KOPT-K1 (cell line): ENCODE measurements at regions not wholly inside any gene's neighbourhood (a gene's known extent, or its start where the extent isn't known, plus 50 kb on each side); places are given as distances from the start of the nearest gene placed in this dataset.
A peak's percentile ranks its signal among the peaks of the same experiment; 100 is the strongest.

Experiments used
- H3K27ac ChIP-seq: fragments of 200-600 bp; sonication (generic); 2 replicates; pipeline ENCODE4 v1.5.1; 2016; ENCODE audit warnings: antibody characterized with exemption, mild to moderate bottlenecking, low read depth, low read length; ENCODE audit not compliant: poor library complexity, severe bottlenecking
- H3K36me3 ChIP-seq: fragments of 200-600 bp; sonication (generic); 2 replicates; pipeline ENCODE4 v1.5.1; 2017; ENCODE audit warnings: antibody characterized with exemption, mild to moderate bottlenecking, low read length, moderate library complexity; ENCODE audit not compliant: insufficient read depth
- H3K9me3 ChIP-seq: fragments of 200-600 bp; sonication (generic); 2 replicates; pipeline ENCODE4 v1.5.1; 2017; ENCODE audit warnings: antibody characterized with exemption, low read length, mild to moderate bottlenecking; ENCODE audit not compliant: insufficient read depth, poor library complexity, severe bottlenecking

DNA sequence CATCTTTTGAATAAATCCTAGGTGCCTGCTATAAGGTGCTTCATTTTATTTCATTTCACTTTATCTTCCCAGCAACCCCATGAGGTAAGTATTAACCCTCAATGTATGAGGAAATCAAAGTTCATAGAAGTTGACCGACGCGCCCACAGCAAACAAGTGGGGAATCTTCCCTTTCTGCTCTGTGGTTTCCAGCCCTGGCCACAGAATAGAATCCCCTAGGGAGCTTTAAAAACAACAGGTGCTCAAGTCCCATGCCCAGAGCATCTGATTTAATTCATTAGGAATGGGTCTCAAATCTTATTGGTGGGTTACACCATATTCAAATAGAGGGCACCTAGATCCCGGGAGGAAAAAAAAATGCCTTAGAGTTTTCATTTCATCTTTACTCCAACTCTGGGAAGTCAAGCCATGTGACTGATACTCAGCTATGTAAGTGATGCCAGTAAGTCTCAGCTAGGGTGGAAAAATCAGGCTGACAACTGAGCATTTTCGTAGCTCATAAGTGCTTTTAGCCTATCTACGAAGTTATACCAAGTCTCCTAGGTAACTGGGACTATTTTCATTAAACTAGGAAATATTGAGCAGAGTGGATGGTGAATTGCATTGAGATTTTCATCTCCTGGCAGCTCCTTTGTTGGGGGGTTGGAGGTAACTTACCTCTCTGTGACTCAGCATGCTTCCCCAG, 353.4 kb upstream of the SLC30A5 start:
- no peaks in the 10 kb centered on the region for H3K36me3 ChIP-seq
- no peaks in the 10 kb centered on the region for H3K9me3 ChIP-seq
- no peak overlapping the region for H3K27ac ChIP-seq

DNA sequence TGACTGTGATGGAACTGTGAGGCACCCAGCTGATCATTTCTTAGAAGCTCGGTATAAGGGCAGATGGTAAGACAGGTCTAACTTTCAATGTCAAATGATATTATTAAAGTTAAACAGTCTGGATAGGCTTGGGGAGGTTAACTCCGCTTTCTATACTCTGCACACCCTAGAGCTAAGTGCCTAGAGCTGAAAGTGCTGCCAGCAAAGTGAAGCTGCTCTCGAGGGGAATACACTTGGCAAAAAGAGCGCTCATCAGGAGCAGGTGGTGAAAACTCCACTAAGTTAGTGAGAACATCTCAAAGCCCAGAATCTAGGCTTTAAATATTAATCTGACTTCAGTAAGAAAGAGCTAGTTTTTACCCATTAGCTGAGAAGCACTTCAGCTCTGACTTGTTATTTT, 349.6 kb upstream of the SLC30A5 start:
- H3K36me3 ChIP-seq: no peaks in the 10 kb centered on the region
- H3K9me3 ChIP-seq: no peaks in the 10 kb centered on the region
- peak overlapping the region; percentile 21 for H3K27ac ChIP-seq

DNA sequence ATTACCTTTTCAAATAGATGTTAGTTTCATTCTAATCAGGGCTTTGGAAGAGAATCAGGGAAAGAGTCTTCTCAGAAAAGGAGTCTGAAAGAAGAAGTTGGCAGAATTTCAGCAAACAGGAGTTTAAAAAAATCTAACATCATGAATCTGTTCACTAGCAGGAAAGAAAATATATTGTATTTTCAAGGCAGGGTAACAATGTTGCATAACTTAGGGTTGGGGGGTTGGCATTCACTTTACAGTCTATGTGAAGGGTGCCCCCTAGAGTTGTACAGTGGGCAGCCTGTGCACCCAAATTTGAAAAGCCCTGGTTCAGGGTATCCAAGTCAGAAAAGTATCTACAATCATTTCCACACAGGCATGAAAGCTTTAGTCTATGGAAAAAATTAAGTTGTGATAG, 348.4 kb upstream of the SLC30A5 start:
- Histone ChIP-seq H3K9me3 (no peaks in the 10 kb centered on the region), H3K36me3 (no peaks in the 10 kb centered on the region), H3K27ac (peak overlapping the region; percentile 21)

- H3K27ac ChIP-seq: no peak overlapping the region
- H3K36me3 ChIP-seq: no peaks in the 10 kb centered on the region
- no peaks in the 10 kb centered on the region for H3K9me3 ChIP-seq
These were observed 347.6 kb upstream of the SLC30A5 start for GRCh38 chr5:68746220-68746619.

DNA sequence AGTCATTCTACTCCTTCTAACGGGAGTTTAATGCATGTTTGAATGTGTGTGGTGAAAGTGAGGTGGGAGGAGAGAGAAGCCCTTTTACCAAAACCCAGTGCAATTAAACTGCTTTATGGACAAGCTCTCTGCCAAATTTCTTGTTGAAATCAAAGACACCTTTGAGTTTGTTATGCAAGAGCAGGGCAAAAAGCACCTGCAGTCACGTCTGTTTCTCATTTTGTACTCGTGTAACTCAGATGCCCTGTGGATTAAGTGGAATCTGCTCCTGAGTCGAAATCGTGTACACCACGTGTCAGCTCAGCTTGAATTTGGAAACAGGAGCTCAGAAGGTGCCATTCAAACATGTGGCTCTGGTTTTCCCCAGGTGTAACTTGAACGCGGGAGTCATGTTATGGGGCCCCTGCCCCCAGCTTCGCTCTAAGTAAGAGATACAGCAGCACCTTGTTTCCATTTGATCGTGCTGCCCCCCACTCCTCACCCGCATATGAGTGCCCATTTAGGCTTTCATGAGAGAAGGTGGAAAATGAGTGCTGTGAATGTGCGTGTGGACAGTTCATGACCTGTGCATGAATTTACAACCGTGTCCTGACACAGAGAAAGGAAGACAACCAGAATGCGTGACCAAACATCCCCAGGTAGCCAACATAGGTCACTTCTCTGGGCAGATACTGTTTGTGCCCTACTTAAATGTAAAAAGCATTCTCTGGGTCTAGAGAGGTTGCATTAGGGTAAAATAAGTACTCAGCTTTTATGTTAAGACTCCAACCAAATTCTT, 347.0 kb upstream of the SLC30A5 start:
- no peak overlapping the region for H3K27ac ChIP-seq
- H3K9me3 ChIP-seq: no peaks in the 10 kb centered on the region
- H3K36me3 ChIP-seq: no peaks in the 10 kb centered on the region

DNA sequence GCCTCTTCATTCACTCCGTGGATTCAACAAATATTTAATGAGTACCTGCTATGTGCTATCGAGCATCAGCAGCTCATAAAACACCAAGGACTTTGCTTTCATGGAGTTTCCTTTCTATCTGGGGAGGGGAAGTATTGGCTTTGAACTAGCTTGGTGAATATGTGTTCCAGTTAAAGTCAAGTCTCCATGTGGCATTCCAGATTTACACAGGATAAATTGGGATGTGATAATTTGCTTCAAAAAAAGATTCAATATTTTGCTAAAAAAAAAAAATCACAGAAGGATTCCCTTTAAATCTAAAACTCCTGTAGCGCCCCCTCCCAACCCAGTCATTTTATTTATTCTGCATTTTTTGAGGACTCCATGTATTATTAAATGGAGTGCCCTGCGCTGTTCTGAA, 346.3 kb upstream of the SLC30A5 start:
- Histone ChIP-seq H3K9me3 (no peaks in the 10 kb centered on the region), H3K36me3 (no peaks in the 10 kb centered on the region)

DNA sequence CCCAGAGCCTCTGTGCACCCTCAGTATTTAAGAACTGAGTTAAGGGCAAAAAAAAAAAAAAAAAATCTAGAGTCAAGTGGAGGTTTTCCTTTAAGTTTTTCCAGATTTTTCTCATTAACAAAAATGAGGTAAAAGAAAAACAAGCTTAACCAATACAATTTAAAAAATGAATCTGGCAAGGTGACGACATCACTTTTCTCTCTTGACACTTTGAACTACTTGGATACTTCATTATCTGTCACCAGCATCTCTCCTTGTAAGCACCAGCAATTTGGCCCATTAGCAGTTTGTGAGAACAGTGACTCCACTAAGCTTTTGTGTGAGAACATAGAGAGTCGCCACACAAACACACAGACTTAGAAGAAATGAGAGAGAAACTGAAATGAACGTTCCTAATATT, 345.7 kb upstream of the SLC30A5 start:
- no peaks in the 10 kb centered on the region for H3K36me3 ChIP-seq
- no peaks in the 10 kb centered on the region for H3K9me3 ChIP-seq
- H3K27ac ChIP-seq: no peak overlapping the region

More for the DNA sequence above, 346.3 kb upstream of the SLC30A5 start:
- no peak overlapping the region for H3K27ac ChIP-seq

GRCh38 chr5:68749077-68749476, 344.7 kb upstream of the SLC30A5 start:
- no peak overlapping the region for H3K27ac ChIP-seq
- no peaks in the 10 kb centered on the region for H3K9me3 ChIP-seq
- no peaks in the 10 kb centered on the region for H3K36me3 ChIP-seq

DNA sequence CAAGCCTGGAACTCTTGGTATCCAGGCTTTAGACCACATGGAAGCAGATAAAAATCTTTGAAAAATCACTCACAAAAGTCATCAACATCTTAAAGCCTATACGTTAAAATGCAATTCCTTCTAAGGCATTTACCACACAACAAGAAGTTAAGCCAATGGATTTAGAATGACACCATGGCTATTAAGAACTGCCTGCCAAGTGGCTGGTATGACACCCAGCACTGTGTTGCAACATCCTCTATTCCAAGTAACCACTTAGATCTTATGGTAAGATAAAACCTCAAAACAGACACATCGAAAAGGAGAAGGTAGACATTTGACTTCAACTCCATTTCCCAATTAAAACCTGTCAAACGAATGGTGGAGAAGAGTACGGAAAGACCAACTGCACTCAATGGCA, 344.2 kb upstream of the SLC30A5 start:
- Histone ChIP-seq H3K9me3 (no peaks in the 10 kb centered on the region), H3K27ac (no peak overlapping the region), H3K36me3 (no peaks in the 10 kb centered on the region)

- Histone ChIP-seq H3K9me3 (no peaks in the 10 kb centered on the region), H3K36me3 (no peaks in the 10 kb centered on the region), H3K27ac (no peak overlapping the region)
These were observed 342.2 kb upstream of the SLC30A5 start for GRCh38 chr5:68751661-68752060.

- no peaks in the 10 kb centered on the region for H3K36me3 ChIP-seq
- no peak overlapping the region for H3K27ac ChIP-seq
These were observed 339.3 kb upstream of the SLC30A5 start for GRCh38 chr5:68754536-68754935.

DNA sequence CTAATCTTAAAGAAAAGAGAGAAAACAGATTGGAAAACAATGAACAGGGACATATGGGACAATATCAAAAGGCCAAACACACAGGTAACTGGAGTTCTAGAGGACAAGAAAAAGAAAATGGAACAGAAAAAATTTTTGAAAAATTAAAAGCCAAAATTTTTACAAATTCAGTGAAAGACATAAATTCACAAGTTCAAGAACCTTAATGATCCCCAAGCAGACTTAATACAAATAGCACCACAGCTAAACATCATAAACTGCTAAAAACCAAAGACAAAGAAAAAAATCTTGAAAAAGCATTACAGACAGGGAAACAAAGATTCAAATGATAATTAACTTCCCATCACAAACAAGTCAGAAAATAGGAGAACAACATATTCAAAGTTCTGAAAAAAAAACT, 338.5 kb upstream of the SLC30A5 start:
- H3K27ac ChIP-seq: no peak overlapping the region

More at GRCh38 chr5:68754536-68754935, 339.3 kb upstream of the SLC30A5 start:
- H3K9me3 ChIP-seq: no peaks in the 10 kb centered on the region

DNA sequence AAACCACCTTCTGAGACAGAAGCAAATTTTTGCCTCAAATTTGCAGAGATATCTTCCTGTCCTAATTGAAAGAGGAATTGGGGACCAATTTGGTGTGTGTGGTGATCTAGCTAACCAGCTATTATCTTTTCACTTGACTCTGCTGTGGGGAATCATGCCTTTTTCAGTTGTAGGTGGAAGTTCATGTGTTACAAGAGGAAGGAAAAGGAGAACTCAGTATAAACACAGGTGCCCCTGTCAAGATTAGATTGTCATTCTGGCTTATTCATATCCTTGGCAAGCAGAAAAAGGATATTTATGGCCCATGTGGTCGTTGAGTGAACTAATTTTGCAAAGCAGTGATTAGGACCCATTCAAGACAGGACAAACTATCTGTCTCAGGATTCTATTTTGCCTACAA, 336.8 kb upstream of the SLC30A5 start:
- no peaks in the 10 kb centered on the region for H3K9me3 ChIP-seq
- H3K36me3 ChIP-seq: no peaks in the 10 kb centered on the region
- no peak overlapping the region for H3K27ac ChIP-seq

More for the DNA sequence above, 338.5 kb upstream of the SLC30A5 start:
- Histone ChIP-seq H3K36me3 (no peaks in the 10 kb centered on the region), H3K9me3 (no peaks in the 10 kb centered on the region)

- H3K27ac ChIP-seq: no peak overlapping the region
- no peaks in the 10 kb centered on the region for H3K36me3 ChIP-seq
These were observed 336.1 kb upstream of the SLC30A5 start for GRCh38 chr5:68757626-68758212.

DNA sequence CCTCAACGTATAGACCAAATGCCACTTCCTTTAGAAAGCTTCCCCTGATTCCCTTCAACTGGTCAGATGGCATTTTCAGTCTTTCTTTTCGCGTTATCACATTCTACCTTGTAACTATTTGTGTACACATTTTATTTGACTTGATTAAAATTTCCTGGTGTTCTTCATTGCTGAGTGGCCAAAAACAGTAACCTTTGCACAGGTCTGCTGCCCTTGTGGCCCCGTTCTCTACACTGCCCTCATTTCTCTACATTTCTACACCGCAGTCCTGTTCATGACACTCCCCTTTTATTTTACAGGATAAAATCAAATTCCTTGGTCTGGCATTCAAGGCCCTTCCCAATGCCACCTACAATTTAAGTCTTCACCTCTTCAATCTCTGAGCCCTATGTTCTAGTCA, 334.2 kb upstream of the SLC30A5 start:
- Histone ChIP-seq H3K9me3 (no peaks in the 10 kb centered on the region), H3K36me3 (no peaks in the 10 kb centered on the region), H3K27ac (no peak overlapping the region)

More at GRCh38 chr5:68757626-68758212, 336.1 kb upstream of the SLC30A5 start:
- no peaks in the 10 kb centered on the region for H3K9me3 ChIP-seq
